ENCODE measurements at regions not wholly inside any gene's neighbourhood (a gene's known extent, or its start where the extent isn't known, plus 50 kb on each side); places are given as distances from the start of the nearest gene placed in this dataset.

DNA sequence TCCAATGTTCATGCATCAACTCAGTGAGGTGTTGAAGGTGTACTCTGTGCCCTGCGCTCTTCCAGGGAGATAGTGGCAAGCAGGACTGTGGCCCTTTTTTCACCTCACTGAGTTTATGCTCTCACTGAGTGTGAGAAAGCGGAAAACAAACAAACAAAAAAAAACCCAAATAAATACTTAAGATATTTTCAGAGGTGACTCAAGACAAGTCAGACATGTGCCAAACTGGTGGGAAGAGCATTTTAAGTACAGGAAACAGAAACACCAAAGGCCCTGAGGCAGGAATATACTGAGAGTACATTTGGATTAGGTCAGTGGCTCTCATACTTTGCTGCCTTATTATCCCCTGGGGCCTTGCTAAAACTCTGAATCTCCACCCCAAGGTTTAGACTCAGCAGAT lies 111.9 kb upstream of the IGFBP3 start:
- no peak for DNase-seq

DNA sequence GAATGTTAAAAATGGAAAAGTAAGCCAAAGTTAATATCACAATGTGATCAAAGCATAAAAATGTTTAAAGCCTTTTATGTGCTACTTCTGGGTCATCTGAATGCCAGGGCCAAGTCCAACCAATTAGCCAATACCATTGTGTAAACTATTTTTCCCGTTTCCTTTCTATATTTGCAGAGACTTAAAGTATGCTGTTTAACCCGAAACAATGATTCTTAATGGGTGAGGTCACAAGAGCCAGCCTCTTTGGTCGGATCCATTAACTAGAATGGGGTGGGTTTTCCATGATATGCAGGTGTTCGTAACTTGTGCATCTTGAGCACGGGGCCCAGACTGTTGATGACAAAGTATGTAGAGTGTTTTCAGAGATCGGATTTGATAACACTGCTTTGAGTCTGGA lies 111.3 kb upstream of the IGFBP3 start:
- no peak for DNase-seq

DNA sequence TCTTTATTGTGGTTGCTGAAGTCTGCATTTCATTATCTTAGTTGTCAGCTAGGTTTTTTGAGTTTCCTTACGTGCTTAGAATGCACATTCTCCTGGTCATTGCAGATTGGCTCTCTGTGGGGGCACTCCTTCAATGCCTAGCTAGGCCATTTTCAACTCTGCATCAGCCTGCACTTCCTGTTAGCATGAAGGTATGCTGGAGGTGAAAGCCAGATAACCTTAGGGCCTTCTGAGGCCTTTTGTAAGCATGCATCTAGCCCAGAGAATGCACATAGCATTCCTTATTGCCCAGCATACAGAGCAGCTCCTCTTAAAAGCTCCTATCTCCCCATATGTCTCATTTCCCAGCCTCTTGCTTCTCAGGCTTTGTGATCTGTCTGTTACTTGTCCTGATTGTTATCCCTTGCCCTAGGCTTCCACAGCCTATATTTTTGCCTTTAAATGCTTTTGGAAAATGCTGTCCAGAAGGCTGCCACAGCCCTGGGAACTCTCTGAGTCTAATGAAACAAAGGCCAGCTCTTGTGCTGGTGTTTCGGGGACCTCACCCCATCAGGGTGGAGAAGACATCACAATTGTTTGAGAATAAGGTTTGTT lies 108.1 kb upstream of the IGFBP3 start:
- no peak for DNase-seq

DNA sequence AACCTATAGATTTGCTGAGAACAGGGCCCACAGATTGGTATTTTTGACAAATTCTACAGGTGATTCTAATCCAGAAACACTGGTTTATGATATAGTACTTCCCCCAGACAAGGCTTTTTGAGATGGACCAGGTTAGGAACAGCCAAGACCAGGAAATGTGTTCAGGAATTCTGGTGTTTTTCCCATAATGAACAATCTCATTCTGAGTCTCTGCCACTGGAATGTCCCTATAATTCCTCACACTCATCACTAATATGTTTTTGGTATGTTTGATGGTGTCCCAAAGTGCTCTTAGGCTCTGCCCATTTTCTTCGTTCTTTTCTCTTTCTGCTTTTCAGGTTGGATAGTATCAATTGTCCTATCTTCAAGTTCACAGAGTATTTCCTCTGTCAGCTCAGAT lies 107.2 kb upstream of the IGFBP3 start:
- DNase-seq: no peak

DNA sequence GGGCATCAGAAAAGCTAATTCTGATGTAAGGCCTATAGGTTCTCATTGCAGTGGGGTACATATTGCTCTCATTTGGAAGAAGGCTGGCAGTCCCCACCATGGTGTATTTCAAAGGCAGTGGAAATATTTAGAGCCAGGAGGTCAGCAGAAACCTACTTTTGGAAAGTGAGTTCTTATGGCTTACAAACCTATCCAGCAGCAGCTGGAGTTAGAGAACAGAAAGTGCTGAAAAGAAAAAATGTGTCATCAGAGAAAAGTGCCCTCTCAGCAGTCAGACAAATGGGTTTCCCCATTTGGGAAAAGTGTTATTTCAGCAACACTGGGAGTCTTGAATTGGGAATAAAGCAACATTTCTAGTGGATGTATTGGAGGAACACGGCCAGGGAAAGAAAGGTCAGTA lies 105.7 kb upstream of the IGFBP3 start:
- DNase-seq: no peak

DNA sequence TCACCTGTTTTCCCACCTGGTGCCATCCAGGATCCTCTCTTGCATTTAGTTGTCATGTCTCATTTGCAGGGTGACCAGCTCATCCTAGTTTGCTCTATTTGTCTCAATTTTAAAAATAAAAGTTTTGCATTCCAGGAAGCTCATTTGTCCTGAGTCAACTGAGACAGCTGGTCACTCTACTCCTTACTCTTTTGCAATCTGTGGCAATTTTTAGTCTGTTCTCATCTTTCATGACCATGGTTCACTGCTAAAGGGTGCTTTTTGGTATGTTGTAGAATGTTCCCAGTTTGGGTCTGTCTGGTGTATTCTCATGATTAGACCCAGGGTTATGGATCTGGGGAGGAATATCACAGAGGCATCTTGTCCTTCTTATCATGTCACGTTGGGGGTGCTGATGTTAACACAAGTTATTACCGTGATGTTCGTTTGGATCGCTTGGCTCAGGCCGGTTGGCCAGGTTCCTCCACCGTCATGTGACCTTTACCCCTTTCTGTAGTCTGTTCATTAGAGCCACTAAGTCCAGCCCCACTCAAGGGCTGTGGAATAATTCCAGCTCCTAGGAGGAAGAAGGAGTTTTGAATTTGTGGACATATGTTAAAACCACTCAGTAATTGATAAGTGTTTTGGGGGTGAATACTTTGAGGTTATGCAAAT lies 103.3 kb upstream of the IGFBP3 start:
- DNase-seq: no peak

DNA sequence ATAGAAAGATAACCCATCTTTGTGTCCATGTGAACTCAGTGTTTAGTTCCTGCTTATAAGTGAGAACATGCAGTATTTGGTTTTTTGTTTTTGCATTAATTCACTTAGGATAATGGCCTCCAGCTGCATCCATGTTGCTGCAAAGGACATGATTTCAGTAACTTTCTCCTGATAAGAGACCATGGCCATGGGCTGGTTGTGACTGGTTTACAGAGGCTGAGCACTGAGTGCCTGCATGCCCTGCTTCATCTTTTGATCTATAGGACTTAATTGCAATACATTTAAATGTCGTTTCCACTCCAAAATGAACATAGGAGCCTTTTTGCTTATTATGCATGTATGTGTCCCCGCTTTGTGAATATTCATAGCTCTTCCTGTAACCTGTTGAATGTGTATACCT lies 101.3 kb upstream of the IGFBP3 start:
- DNase-seq: no peak

DNA sequence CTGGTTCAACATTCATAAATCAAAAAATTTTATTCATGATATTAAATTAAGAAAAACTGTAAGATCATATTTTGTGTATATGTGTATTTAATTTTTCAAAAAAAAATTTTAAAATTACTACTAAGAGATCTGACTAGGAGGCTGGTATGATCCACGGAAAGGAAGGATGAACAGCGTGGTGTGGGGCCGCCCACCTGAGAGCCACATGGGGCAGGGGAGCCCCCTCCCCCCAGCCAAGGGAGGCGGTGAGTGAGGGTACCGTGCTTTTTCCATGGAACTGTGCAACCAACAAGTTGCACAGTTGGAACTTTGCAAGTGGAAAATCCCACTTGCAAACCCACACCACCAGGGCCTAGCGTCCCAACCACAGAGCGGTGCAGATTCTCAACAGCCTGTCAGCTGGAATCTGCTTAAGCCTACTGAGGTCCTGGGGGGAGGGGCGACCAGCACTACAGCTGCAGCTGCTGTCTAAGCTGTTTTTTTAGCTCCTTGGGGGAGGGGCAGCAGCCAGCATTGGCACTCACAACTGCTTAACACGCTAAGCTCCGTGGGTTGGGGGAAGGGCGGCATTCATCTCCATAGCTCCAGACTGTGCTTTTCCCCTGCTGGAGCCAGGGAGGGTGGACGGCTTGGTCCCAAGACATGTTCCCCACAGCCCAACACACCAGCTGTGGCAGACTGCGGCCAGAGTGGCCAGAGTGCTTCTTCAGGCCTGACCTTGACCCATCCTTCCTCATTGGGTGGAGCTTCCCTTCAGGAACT lies 94.2 kb upstream of the IGFBP3 start:
- no peak for DNase-seq

DNA sequence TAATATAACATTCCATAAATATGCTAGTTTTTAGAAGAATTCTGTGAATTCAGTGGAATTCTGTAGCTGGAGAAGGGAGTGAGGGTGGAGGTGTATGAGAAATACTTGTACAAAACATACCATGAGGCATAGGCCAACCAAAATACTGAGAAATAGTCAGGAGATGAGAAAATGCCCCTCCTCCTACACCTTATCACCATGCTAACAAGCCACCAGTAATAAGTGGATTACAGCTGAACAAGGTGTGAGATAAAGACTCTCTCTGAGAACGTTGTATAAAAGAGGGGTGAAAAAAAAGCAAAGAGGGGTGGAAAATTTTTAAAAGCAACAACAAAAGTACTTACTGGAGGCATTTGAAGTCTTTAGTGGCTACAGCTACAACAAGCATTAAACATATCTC lies 90.4 kb upstream of the IGFBP3 start:
- DNase-seq: no peak

DNA sequence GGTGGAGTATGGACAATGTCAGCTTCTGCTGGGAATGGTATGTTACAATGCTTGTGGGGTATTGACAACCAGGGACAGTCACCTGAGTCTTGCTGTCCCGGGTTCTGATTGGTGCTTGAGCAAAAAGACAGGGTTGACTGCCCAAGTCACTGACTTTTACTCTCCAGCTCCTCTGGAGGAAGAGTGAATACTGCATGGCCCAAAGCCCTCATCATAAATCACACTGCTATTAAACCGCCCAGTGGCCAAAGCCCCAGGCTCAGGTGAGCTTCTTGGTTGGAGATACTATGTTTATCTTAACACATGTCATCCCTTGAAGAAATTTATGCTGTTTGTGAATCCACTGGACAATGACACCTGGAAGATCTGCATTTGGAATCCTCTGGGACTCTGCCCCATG lies 90.0 kb upstream of the IGFBP3 start:
- no peak for DNase-seq

DNA sequence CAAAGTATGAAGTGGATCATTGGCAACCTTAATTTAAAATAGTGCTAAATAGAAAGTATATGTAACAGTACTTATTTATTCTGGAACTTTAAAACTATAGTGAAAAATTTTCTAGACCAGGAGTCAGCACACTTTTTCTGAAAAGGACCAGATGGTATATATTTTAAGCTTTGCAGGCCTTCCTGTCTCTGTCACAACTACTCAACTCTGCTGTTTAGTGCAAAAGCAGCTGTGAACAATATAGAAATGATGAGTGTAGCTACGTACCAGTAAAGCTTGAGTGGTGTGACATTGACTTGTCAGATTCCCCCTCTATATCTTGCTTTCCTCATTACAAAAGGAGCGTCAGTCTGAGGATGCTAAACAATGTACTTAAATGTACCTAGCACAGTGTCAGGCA lies 88.1 kb upstream of the IGFBP3 start:
- DNase-seq: no peak

DNA sequence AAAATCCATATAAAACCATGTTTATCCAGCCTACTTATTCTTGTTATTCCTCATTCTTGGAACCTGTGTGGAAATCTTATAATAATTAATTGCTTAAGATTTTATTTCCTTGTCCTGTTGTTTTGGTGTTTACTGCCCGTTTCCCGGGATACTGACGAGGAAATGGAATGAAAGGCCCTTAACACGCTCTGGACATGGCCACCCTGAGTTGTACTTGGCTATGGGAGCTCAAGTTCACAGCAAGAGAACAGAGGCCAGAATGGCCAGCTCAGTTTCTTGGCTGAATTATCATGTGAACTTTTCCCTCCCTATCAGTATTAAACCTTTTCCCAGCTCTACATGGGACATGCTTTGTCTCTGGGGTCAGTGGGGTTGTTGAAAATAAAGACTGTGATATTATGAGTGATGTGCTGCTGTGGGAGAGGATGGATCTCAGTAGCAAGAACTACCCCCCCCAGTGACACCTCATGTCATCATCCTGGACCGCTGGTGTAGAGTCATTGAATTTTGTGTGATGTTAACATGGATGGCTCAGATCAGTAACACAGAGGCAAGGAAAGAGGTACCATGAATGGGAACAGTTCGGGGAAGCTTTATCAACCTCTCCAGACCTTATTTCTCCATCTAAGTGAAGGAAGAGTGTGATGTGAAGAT lies 87.0 kb upstream of the IGFBP3 start:
- DNase-seq: no peak

DNA sequence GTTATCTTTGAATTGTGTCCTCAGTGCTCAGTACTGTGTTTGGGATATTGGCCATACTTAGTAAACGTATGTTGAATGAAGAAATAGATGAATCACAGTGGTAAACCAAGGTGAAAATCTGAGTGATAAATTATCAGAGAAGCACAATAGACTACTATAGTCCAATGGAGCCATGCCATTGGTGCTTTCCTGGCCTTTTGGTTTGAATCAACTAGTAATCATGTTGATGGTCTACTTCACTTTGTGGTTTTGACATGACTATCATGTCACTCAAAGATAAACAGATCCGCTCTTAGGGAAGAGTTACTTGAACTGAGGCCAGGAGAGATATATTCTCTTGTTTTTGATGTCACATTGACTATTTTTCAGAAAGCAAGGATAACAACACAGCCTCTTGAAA lies 86.1 kb upstream of the IGFBP3 start:
- no peak for DNase-seq

DNA sequence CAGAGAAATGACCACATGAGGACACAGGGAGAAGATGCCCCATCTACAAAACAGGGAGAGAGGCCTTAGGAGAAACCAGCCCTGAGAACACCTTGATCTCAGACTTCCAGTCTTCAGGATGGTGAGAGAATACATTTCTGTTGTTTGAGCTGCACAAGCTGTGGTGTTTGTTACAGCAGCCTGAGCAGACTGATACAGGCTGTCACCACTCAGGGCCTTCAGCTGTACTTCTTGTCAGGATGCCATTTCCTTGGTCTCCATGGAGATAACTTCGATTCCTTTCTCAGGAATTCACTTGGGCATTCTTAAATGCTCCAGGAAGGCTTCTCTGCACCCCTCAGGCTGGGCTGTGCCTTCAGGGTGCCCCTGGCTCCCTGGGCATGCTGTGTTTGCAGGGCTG lies 85.7 kb upstream of the IGFBP3 start:
- no peak for DNase-seq

DNA sequence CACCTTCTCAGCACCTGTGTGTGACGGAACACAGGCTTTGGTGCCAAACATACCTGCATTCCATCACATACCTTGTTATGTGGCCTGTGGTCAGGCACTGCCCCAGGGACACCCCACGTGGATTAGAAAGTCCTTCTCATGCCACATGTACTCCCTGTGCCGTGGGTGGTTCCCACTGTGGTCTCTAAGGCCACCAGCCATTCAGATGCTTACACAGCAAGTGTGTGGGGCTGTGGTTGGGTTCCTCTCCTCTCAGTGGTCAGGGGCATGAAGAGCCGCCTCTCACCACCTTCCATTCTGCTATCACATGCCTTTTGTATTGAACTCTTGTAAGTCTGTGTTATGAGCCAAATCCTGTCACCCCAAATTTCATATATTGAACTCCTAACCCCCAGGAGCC lies 85.1 kb upstream of the IGFBP3 start:
- DNase-seq: no peak

DNA sequence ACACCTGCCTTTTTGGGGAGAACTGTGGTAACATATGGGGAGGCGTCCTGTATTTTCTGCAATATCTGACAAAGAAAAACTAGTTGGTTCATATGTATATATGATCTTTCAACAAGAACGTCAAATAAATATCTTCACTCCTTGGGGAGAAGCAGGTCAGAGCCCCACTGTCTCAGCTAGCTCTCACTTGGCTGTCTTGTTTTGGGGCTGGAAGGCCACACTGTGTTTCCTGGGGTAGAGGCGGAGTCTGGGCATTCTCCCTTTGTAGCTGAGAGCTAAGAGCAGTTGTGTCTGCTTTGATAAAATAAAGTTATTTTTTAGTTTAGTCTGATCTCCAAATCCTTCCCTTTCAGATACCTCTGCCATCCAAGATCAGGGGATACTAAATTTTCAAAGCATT lies 83.9 kb upstream of the IGFBP3 start:
- DNase-seq: no peak

DNA sequence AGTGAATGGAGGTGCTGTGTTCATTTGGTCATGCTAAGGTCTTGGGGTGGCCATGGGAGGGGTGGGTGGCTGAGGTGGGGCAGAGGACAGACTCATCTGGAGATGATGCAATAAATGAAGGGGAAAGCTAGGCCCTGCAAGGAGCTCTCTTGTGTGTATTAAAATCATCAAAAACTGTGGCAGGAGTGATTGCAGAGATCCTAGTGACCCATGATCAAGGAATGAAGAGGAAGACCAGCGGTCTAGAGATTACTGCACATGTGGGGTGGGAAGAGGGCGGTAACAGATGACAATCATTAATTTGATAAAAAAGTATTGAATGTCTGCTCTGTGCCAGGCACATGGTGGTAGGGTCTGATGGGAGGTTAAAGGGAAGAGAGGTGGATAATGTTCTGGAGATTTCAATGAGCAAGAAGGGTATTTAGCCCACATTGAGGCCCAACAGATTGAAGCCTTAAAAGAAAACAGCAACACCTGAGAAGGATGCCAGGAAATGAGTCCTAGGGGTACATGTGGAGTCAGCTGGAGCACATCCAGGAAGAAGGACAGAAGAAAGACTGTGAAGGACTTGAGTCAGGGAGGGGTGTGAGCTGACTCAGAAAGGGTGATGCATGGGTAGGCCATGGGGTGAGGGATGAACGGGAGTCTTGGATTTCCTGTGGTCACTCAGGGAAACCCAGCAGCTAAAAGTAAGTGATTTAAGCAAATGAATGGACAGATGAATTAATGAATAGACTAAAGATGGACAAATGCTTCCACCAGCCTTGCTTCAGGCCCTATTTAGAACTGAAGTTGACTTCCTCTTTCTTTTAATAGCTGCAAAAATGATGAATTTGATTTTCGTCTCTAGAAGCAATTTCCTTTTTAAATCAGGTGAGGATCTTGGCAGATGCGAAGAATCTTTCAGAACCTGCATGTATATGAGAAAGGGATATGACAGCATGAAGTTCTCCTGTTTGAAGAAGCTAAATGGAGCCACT lies 83.1 kb upstream of the IGFBP3 start:
- DNase-seq: no peak

DNA sequence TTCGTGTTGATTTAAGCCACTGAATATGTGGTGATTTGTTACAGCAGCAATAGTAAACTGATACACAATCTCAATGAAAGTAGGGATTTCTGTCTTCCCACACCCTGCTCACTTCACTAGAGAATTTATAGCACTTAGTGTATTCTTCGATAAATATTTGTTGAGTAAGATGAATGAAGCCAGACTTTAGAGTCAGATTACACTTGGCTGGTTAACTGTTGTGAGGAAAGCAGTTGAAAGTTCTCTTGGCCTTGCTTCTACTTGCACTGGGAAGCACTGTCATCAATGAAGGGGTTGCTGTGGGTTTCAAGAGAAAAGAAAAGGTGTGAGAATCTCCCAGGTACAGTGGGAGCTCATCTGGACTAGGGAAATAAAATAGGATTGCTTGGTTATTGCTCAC lies 82.1 kb upstream of the IGFBP3 start:
- no peak for DNase-seq

DNA sequence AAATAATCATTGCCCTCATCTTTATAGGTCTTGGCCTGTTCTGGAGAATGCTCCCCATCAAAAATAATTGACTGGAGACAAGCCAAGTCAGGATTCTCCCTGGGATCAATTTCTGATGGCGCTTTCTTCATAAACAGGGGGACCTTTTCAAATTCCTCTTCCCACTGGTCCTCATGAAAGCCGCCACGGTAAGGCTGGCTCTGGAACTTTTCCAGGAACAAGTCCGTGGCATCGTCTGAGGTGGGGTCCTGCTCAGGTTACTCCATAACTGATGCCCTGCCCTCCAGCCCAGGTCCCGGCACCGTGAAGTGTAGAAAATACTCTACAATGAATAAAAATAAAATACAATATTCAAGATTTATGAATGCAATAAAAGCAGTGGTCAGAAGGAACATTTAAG lies 79.4 kb upstream of the IGFBP3 start:
- DNase-seq: no peak

DNA sequence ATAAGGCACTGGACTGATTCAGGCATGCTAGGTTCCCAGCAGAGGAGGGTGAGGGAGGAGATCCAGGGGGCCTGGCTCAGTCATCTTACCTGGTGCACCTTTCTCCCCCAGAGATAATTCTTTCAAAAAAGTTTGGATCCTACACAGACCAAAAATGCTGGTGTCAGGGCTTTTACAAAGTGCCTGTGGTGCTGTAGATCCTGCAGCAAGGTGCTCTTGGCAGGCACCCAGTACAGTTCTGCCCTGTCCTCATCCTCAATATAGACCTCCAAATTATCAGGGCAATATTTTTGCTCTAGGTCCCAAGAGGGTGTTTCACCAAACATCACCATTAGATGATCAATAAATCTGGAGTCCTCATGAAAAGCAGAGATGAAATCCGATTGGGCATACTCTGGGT lies 78.5 kb upstream of the IGFBP3 start:
- DNase-seq: no peak

DNA sequence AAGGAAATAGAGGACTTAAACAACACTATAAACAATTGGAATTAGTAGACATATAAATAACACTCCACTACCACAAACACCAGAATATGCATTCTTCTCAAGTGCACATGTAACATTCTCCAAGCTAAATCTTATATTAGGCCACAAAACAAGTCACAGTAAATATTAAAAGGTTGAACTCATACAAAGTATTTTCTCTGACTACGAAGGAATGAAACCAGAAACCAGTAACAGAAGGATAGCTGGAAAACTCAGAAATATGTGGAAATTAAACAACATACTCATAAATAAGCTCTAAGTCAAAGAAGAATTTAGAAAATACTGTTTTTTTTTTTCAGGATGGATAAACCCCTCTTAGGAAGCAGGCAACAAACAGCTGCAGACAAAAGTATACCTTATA lies 77.4 kb upstream of the IGFBP3 start:
- DNase-seq: no peak

DNA sequence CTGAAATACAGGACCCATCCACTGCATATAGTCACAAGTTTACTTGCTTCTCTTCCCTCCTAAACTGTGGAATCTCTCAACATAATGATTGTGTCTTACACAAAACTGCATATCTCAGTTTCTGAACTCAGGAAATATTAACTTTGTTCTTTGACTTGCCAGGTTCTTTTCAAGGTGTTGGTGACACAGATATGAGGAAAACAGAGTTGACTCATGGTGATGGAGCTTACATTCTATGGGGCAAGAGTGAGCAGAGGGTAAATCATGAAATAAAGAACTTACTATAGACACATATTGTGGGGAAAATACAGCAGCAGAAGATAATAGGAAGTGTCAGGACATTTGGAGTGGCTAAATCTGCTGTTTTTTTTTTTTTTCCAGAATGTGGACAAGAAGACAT lies 72.5 kb upstream of the IGFBP3 start:
- no peak for DNase-seq

DNA sequence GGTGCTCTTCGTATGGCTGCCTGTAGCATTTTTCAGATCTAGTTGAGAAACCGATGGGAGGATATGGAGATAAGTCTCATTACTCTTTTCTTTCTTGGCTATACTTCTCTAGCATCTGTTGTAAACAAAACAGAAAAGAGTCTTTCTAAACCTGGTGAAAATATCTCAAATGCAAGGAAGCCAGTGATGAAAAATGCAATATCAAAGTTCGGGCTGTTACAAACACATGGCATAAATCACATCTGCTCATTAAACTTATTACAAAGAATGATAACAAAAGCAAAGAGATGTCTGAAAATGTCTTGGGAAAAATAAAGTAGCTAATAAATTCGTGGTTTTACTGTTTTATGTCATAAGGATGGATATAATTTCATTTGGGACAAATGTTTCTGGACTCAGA lies 71.8 kb upstream of the IGFBP3 start:
- no peak for DNase-seq
